HUDEP-2 (cell line): ENCODE measurements at regions not wholly inside any gene's neighbourhood (a gene's known extent, or its start where the extent isn't known, plus 50 kb on each side); places are given as distances from the start of the nearest gene placed in this dataset.
"Not testable (repeated sequence)": the region's sequence is repeated elsewhere in the genome, so short reads cannot be mapped to it uniquely, and the experiment has no call there.

Source experiments
- DNase-seq, 76 experiments: peaks; one replicate each; lab custom pipeline; 2025; ENCODE audit not compliant: unreplicated experiment in 76 of 76; lab: John Stamatoyannopoulos, UW

GRCh38 chr10:22825841-22826240, 102.0 kb upstream of the ARMC3 start:
- DNase-seq, result no peak

- DNase-seq, result no peak
These were observed 102.9 kb upstream of the ARMC3 start for GRCh38 chr10:22824984-22825383.

GRCh38 chr10:22824520-22824919, 103.3 kb upstream of the ARMC3 start:
- no peak for DNase-seq

GRCh38 chr10:22823109-22823508, 104.7 kb upstream of the ARMC3 start:
- DNase-seq, result no peak

GRCh38 chr10:22821921-22822320, 105.9 kb upstream of the ARMC3 start:
- DNase-seq, result not testable (repeated sequence)

GRCh38 chr10:22821501-22821900, 106.4 kb upstream of the ARMC3 start:
- DNase-seq, result no peak

- peak in 13 of 76 experiments; percentile 4 to 35 (median 12) for DNase-seq
These were observed 101.9 kb upstream of the PIP4K2A start for GRCh38 chr10:22816298-22816653.

GRCh38 chr10:22810643-22811465, 96.5 kb upstream of the PIP4K2A start:
- DNase-seq, result no peak

- DNase-seq, result no peak
These were observed 92.9 kb upstream of the PIP4K2A start for GRCh38 chr10:22807238-22807637.

- DNase-seq, result peak in 73 of 76 experiments; percentile 6 to 87 (median 68)
These were observed 90.9 kb upstream of the PIP4K2A start for GRCh38 chr10:22805304-22805703.

GRCh38 chr10:22803261-22803885, 89.0 kb upstream of the PIP4K2A start:
- no peak for DNase-seq

- no peak for DNase-seq
These were observed 87.4 kb upstream of the PIP4K2A start for GRCh38 chr10:22801785-22802184.

GRCh38 chr10:22797796-22798195, 83.4 kb upstream of the PIP4K2A start:
- DNase-seq, result not testable (repeated sequence)

GRCh38 chr10:22795546-22795945, 81.2 kb upstream of the PIP4K2A start:
- no peak for DNase-seq

GRCh38 chr10:22792161-22792560, 77.8 kb upstream of the PIP4K2A start:
- DNase-seq, result no peak

- DNase-seq, result no peak
These were observed 77.3 kb upstream of the PIP4K2A start for GRCh38 chr10:22791665-22792064.

- DNase-seq, result no peak
These were observed 70.3 kb upstream of the PIP4K2A start for GRCh38 chr10:22784668-22785067.

- no peak for DNase-seq
These were observed 69.4 kb upstream of the PIP4K2A start for GRCh38 chr10:22783807-22784206.

GRCh38 chr10:22780474-22780885, 66.1 kb upstream of the PIP4K2A start:
- no peak for DNase-seq

GRCh38 chr10:22779331-22780019, 65.1 kb upstream of the PIP4K2A start:
- no peak for DNase-seq

- no peak for DNase-seq
These were observed 59.7 kb upstream of the PIP4K2A start for GRCh38 chr10:22774102-22774501.

GRCh38 chr10:22771631-22772030, 57.3 kb upstream of the PIP4K2A start:
- DNase-seq, result not testable (repeated sequence)
